IMR-90 (cell line): ENCODE measurements at regions not wholly inside any gene's neighbourhood (a gene's known extent, or its start where the extent isn't known, plus 50 kb on each side); places are given as distances from the start of the nearest gene placed in this dataset.
A peak's percentile ranks its signal among the peaks of the same experiment; 100 is the strongest.

Experiments used
- ATAC-seq: fragments of 200-7000 bp; cut with Tn5 transposase; 2 replicates; pipeline ENCODE4 v1.9.1; 2020; ENCODE audit warnings: low read depth, mild to moderate bottlenecking, moderate library complexity
- BruUV-seq: library from RNA; stranded (reverse); fragments of 400-500 nt; replicated peaks from 2 replicates; lab custom pipeline; 2021; lab: Mats Ljungman, UMichigan
- CTCF ChIA-PET: fragments of 300-600 bp; formaldehyde crosslinking; extraction: SDS; loops from one replicate; lab custom pipeline; 2021; ENCODE audit warnings: antibody characterized with exemption; lab: Yijun Ruan, JAX
- POLR2A ChIA-PET: fragments of 300-600 bp; sonication (Branson Sonifier 250); formaldehyde crosslinking; loops from one replicate; lab custom pipeline; 2022; ENCODE audit warnings: antibody characterized with exemption; ENCODE audit not compliant: unreplicated experiment; lab: Charles Lee
- DNase-seq: peaks from one replicate; pipeline ENCODE4 v3.0.0; 2013
- H2AFZ ChIP-seq: replicated peaks from 2 replicates; pipeline ENCODE3; 2013; ENCODE audit warnings: low read length, mild to moderate bottlenecking; ENCODE audit not compliant: poor library complexity
- H2AK5ac ChIP-seq: 2 replicates; pipeline ENCODE4 v1.6.1; 2013; ENCODE audit warnings: low read depth, low read length, inconsistent platforms
- H2AK9ac ChIP-seq: replicated peaks from 2 replicates; pipeline ENCODE3; 2013; ENCODE audit warnings: mild to moderate bottlenecking, low read depth, low read length, moderate library complexity; ENCODE audit not compliant: poor library complexity
- H2BK120ac ChIP-seq: 2 replicates; pipeline ENCODE4 v1.6.1; 2013; ENCODE audit warnings: low read depth, low read length, inconsistent platforms
- H2BK15ac ChIP-seq: 3 replicates; pipeline ENCODE4 v1.6.1; 2013; ENCODE audit warnings: low read depth, low read length, inconsistent platforms
- H2BK20ac ChIP-seq: 2 replicates; pipeline ENCODE4 v1.6.1; 2013; ENCODE audit warnings: low read depth, mild to moderate bottlenecking, inconsistent platforms, low read length, moderate library complexity
- H2BK5ac ChIP-seq: 2 replicates; pipeline ENCODE4 v1.6.1; 2013; ENCODE audit warnings: mild to moderate bottlenecking, low read depth, low read length, inconsistent platforms; ENCODE audit not compliant: poor library complexity, severe bottlenecking
- H3K14ac ChIP-seq: replicated peaks from 2 replicates; pipeline ENCODE4 v1.6.1; 2013; ENCODE audit warnings: low read depth, low read length, inconsistent platforms
- H3K18ac ChIP-seq: 2 replicates; pipeline ENCODE4 v1.6.1; 2013; ENCODE audit warnings: low read depth, low read length, control low read depth
- H3K23ac ChIP-seq: 2 replicates; pipeline ENCODE4 v1.6.1; 2013; ENCODE audit warnings: low read depth, low read length, inconsistent platforms
- H3K27ac ChIP-seq: 2 replicates; pipeline ENCODE4 v1.5.1; 2013; ENCODE audit warnings: mild to moderate bottlenecking, control low read depth, low read length; ENCODE audit not compliant: insufficient read depth
- H3K27me3 ChIP-seq: 2 replicates; pipeline ENCODE4 v1.6.1; 2013; ENCODE audit warnings: low read length; ENCODE audit not compliant: control insufficient read depth, insufficient read depth
- H3K36me3 ChIP-seq: 2 replicates; pipeline ENCODE4 v1.6.1; 2013; ENCODE audit warnings: low read length, mixed read lengths; ENCODE audit not compliant: control insufficient read depth, insufficient read depth
- H3K4ac ChIP-seq: 2 replicates; pipeline ENCODE4 v1.6.1; 2013; ENCODE audit warnings: low read depth, low read length, inconsistent platforms
- H3K4me1 ChIP-seq: 2 replicates; pipeline ENCODE4 v1.6.1; 2013; ENCODE audit warnings: low read length, mixed read lengths; ENCODE audit not compliant: control insufficient read depth, insufficient read depth
- H3K4me2 ChIP-seq: 2 replicates; pipeline ENCODE4 v1.6.1; 2013; ENCODE audit warnings: low read depth, mild to moderate bottlenecking, control low read depth, low read length, moderate library complexity
- H3K4me3 ChIP-seq: 2 replicates; pipeline ENCODE4 v1.5.1; 2013; ENCODE audit warnings: low read depth, mild to moderate bottlenecking, control low read depth, low read length, moderate library complexity; ENCODE audit not compliant: insufficient read depth
- H3K56ac ChIP-seq: 2 replicates; pipeline ENCODE4 v1.6.1; 2013; ENCODE audit warnings: low read length, inconsistent platforms; ENCODE audit not compliant: insufficient read depth; ENCODE audit errors: extremely low read depth
- H3K79me1 ChIP-seq, 2 experiments: 2 replicates each; pipeline ENCODE4 v1.6.1; 2013; ENCODE audit warnings: low read length in 2 of 2, inconsistent platforms in 1 of 2, low read depth in 1 of 2
- H3K9ac ChIP-seq: 2 replicates; pipeline ENCODE4 v1.6.1; 2013; ENCODE audit warnings: low read depth, low read length, control low read depth
- H3K9me1 ChIP-seq: 2 replicates; pipeline ENCODE4 v1.6.1; 2013; ENCODE audit warnings: low read length, inconsistent platforms; ENCODE audit not compliant: insufficient read depth
- H3K9me3 ChIP-seq: 2 replicates; pipeline ENCODE4 v1.6.1; 2013; ENCODE audit warnings: low read length; ENCODE audit not compliant: control insufficient read depth, insufficient read depth
- H4K20me1 ChIP-seq: 2 replicates; pipeline ENCODE4 v1.6.1; 2013; ENCODE audit warnings: low read length, inconsistent platforms; ENCODE audit not compliant: insufficient read depth
- H4K5ac ChIP-seq: 2 replicates; pipeline ENCODE4 v1.6.1; 2013; ENCODE audit warnings: mild to moderate bottlenecking, low read depth, low read length, control low read depth
- H4K8ac ChIP-seq, 2 experiments: 2 replicates each; pipeline ENCODE4 v1.6.1; 2013; ENCODE audit warnings: low read depth in 2 of 2, low read length in 2 of 2, control low read depth in 1 of 2, inconsistent platforms in 1 of 2
- H4K91ac ChIP-seq: 2 replicates; pipeline ENCODE4 v1.6.1; 2013; ENCODE audit warnings: low read depth, low read length, inconsistent platforms; ENCODE audit not compliant: insufficient read depth
- BHLHE40 ChIP-seq: fragments of 150-350 bp; IDR thresholded peaks from 2 replicates; pipeline ENCODE4 v1.6.1; 2016; ENCODE audit warnings: mild to moderate bottlenecking, low read depth, low read length
- CEBPB ChIP-seq: IDR thresholded peaks from 2 replicates; pipeline ENCODE4 v1.6.1; 2012; ENCODE audit warnings: low read depth, low read length, improper control_type of control experiment
- CHD1 ChIP-seq: IDR thresholded peaks from 2 replicates; pipeline ENCODE4 v1.6.1; 2012; ENCODE audit warnings: low read depth, low read length, improper control_type of control experiment
- ELK1 ChIP-seq: fragments of 150-350 bp; IDR thresholded peaks from 2 replicates; pipeline ENCODE4 v1.6.1; 2016; ENCODE audit warnings: low read depth, mild to moderate bottlenecking, low read length, moderate library complexity, borderline replicate concordance
- FOS ChIP-seq: fragments of 150-350 bp; IDR thresholded peaks from 2 replicates; pipeline ENCODE4 v1.6.1; 2016; ENCODE audit warnings: low read depth, low read length
- MXI1 ChIP-seq: IDR thresholded peaks from 2 replicates; pipeline ENCODE4 v1.6.1; 2012; ENCODE audit warnings: low read depth, mild to moderate bottlenecking, low read length, moderate library complexity, borderline replicate concordance
- NFE2L2 ChIP-seq: fragments of 150-350 bp; IDR thresholded peaks from 2 replicates; pipeline ENCODE4 v1.6.1; 2016; ENCODE audit warnings: low read depth, mild to moderate bottlenecking, low read length
- POLR2A ChIP-seq: IDR thresholded peaks from 2 replicates; pipeline ENCODE4 v1.6.1; 2012; ENCODE audit warnings: mild to moderate bottlenecking, low read depth, low read length
- RAD21 ChIP-seq: IDR thresholded peaks from 2 replicates; pipeline ENCODE4 v1.6.1; 2012; ENCODE audit warnings: low read length, improper control_type of control experiment
- RCOR1 ChIP-seq: IDR thresholded peaks from 2 replicates; pipeline ENCODE4 v1.6.1; 2012; ENCODE audit warnings: mild to moderate bottlenecking, low read length, improper control_type of control experiment; ENCODE audit not compliant: insufficient replicate concordance
- RFX5 ChIP-seq: IDR thresholded peaks from 2 replicates; pipeline ENCODE4 v1.8.0; 2012; ENCODE audit warnings: low read depth, mild to moderate bottlenecking, low read length, moderate library complexity
- SMC3 ChIP-seq: fragments of 150-350 bp; IDR thresholded peaks from 2 replicates; pipeline ENCODE4 v1.6.1; 2016; ENCODE audit warnings: low read depth, mild to moderate bottlenecking, antibody characterized with exemption, low read length, moderate library complexity
- WGBS, 2 experiments: methylation state at CpG; one replicate each; pipeline versions ENCODE4 v1.1.5 to v1.1.7; 2013; ENCODE audit warnings: missing lambda C conversion rate in 2 of 2; ENCODE audit not compliant: insufficient read length in 1 of 2; ENCODE audit errors: extremely low coverage in 2 of 2; 5-methylcytosine and 5-hydroxymethylcytosine counted together
- dilution Hi-C: fragments of 300-500 bp; cut with HindIII; formaldehyde crosslinking; loops from one replicate; pipeline ENCODE4 v1.14.3; 2018; ENCODE audit warnings: low sequenced_read_pairs; ENCODE audit not compliant: unreplicated experiment
- in situ Hi-C: fragments of 300-500 bp; cut with MboI; formaldehyde crosslinking; loops from 3 replicates; pipeline ENCODE4 v1.14.3; 2019; ENCODE audit warnings: low sequenced_read_pairs, inconsistent platforms, mixed read lengths
- intact Hi-C: fragments of 100-400 bp; cut with micrococcal nuclease; formaldehyde crosslinking; loops from 2 replicates; pipeline ENCODE4 v1.10.0; 2022
- TF ChIP-seq, protein P1 (sequence below): fragments of 150-350 bp; IDR thresholded peaks from 2 replicates; pipeline ENCODE4 v1.6.1; 2017; ENCODE audit warnings: mild to moderate bottlenecking, antibody characterized with exemption, low read length, low read depth
- TF ChIP-seq, protein P2 (sequence below): conservative IDR thresholded peaks from 2 replicates; pipeline ENCODE4 v1.5.1; 2012; ENCODE audit warnings: mild to moderate bottlenecking, low read depth, low read length, improper control_type of control experiment

GRCh38 chr2:237156031-237156856 lies 70.6 kb downstream of the COPS8 start:
- peak overlapping the region; percentile 98 for H3K56ac ChIP-seq
- H2AFZ ChIP-seq: peak overlapping the region; percentile 93
- H3K9me3 ChIP-seq: no peaks in the 10 kb centered on the region
- BruUV-seq: no TSS peak
- peaks cover 25% of the 10 kb centered on the region for H3K4me1 ChIP-seq
- peak overlapping the region; percentile 95 for H2BK20ac ChIP-seq
- intact Hi-C loops (loop anchor here (2.0 kb wide), 1 partner anchor 159 kb away; no protein-coding TSS in a partner anchor), dilution Hi-C loops (no loop called here), in situ Hi-C loops (loop anchor here (10.0 kb wide), 1 partner anchor 319 kb away; no protein-coding TSS in a partner anchor)
- peak overlapping the region; percentile 90 for H3K9ac ChIP-seq
- H3K4me3 ChIP-seq: no peak overlapping the region
- peak overlapping the region; percentile 99 for H3K27ac ChIP-seq
- H4K20me1 ChIP-seq: no peaks in the 10 kb centered on the region
- H2AK5ac ChIP-seq: peak overlapping the region; percentile 99
- no peaks in the 10 kb centered on the region for H3K36me3 ChIP-seq
- ATAC-seq: peak; percentile 68
- H4K5ac ChIP-seq: peak overlapping the region; percentile 98
- peaks cover 16% of the 10 kb centered on the region for H3K9me1 ChIP-seq
- peak overlapping the region; percentile 100 for H2BK15ac ChIP-seq
- peak overlapping the region; percentile 98 for H3K23ac ChIP-seq
- H4K8ac ChIP-seq: peak overlapping the region; percentile 98 to 99
- 23% methylated on average over 20 of the region's 30 CpGs; no CpG with 5 or more reads in 1 of the 2 experiments for WGBS, 2 experiments
- peak overlapping the region; percentile 97 for H3K14ac ChIP-seq
- H3K79me1 ChIP-seq: peaks cover 5 to 44% of the 10 kb centered on the region in 2 experiments; a peak in 3 of 4 replicates
- H3K27me3 ChIP-seq: no peaks in the 10 kb centered on the region
- H2BK5ac ChIP-seq: peak overlapping the region; percentile 98
- peak overlapping the region; percentile 88 for H2AK9ac ChIP-seq
- DNase-seq: peak; percentile 93
- H2BK120ac ChIP-seq: peak overlapping the region; percentile 99
- H3K18ac ChIP-seq: peak overlapping the region; percentile 99
- H3K4ac ChIP-seq: peak overlapping the region; percentile 99
- H4K91ac ChIP-seq: peak overlapping the region; percentile 100
- peak overlapping the region; percentile 64 for H3K4me2 ChIP-seq
- ChIA-PET POLR2A (interaction anchor here (0.5 to 1.7 kb wide), 6 partner anchors 98 to 258 kb away, joined by 3 to 6 read pairs (median 4); partner anchors contain the start of gene COL6A3), CTCF (interaction anchor here (1.1 kb wide), 1 partner anchor 9 kb away, joined by 4 read pairs; no protein-coding TSS in a partner anchor)
- TF ChIP-seq, protein P1, sequence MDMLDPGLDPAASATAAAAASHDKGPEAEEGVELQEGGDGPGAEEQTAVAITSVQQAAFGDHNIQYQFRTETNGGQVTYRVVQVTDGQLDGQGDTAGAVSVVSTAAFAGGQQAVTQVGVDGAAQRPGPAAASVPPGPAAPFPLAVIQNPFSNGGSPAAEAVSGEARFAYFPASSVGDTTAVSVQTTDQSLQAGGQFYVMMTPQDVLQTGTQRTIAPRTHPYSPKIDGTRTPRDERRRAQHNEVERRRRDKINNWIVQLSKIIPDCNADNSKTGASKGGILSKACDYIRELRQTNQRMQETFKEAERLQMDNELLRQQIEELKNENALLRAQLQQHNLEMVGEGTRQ: no peak
- TF ChIP-seq CHD1 (no peak), POLR2A (peak; percentile 76), MXI1 (no peak), RFX5 (no peak), SMC3 (no peak; the same call in none of the 2 replicates), CEBPB (no peak), RAD21 (peak; percentile 37), RCOR1 (peak; percentile 24), BHLHE40 (peak; percentile 78), ELK1 (no peak), FOS (peak; percentile 98), NFE2L2 (no peak)
- TF ChIP-seq, protein P2, sequence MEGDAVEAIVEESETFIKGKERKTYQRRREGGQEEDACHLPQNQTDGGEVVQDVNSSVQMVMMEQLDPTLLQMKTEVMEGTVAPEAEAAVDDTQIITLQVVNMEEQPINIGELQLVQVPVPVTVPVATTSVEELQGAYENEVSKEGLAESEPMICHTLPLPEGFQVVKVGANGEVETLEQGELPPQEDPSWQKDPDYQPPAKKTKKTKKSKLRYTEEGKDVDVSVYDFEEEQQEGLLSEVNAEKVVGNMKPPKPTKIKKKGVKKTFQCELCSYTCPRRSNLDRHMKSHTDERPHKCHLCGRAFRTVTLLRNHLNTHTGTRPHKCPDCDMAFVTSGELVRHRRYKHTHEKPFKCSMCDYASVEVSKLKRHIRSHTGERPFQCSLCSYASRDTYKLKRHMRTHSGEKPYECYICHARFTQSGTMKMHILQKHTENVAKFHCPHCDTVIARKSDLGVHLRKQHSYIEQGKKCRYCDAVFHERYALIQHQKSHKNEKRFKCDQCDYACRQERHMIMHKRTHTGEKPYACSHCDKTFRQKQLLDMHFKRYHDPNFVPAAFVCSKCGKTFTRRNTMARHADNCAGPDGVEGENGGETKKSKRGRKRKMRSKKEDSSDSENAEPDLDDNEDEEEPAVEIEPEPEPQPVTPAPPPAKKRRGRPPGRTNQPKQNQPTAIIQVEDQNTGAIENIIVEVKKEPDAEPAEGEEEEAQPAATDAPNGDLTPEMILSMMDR: no peak
